ENCODE measurements at regions not wholly inside any gene's neighbourhood (a gene's known extent, or its start where the extent isn't known, plus 50 kb on each side); places are given as distances from the start of the nearest gene placed in this dataset.

- no peak for TF ChIP-seq CTCF (IDR thresholded peaks at IDR 0.05)
- no peak for TF ChIP-seq EP300 (IDR thresholded peaks at IDR 0.05)
These were observed 75.5 kb upstream of the PDC start for GRCh38 chr1:186536273-186536890.

Data from esophagus muscularis mucosa (tissue), 3 donors.